ENCODE measurements at regions not wholly inside any gene's neighbourhood (a gene's known extent, or its start where the extent isn't known, plus 50 kb on each side); places are given as distances from the start of the nearest gene placed in this dataset.

DNA sequence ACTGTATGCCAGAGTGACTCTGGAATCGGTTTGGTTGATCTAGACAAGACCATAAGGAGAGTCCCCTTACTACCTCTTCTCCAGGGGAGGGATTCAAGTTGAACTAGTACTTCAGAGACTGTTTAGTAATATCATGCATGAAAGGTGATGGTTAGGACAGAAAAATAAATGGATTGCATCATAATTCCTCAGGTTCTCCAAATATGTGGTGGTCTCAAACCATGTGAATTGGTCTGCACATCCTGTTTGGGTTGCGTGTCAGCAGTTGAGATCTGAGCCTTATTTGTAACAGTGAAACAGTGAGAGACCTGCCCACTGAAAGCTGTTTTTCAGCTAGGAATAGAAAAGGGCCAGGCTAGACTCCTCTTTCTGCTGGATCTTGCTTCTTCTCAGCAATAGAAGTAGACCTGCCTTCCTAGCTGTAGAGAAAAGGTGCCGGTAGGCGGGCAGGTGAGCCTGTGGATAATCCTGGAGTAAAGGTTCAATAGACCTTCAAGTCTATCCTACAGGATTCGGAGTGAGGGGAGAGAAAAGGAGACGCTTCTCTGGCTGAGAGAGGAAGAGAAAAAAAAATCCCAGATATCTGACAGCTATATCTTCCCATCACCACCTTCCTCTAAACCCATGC lies 258.5 kb upstream of the E2F7 start:
- Histone ChIP-seq H3K27ac (ENCODE audit: low read length) (no peak overlapping the region), H3K9me3 (ENCODE audit: control insufficient read depth in 1 of 2, low read length in 2 of 2) (no peaks in the 10 kb centered on the region), H3K4me1 (ENCODE audit: control insufficient read depth in 1 of 2, insufficient read depth in 2 of 2, low read length in 2 of 2) (peaks cover 0 to 6% of the 10 kb centered on the region in 2 donors), H3K27me3 (ENCODE audit: low read depth, low read length) (no peaks in the 10 kb centered on the region), H3K36me3 (ENCODE audit: control insufficient read depth in 1 of 2, insufficient read depth in 2 of 2, low read length in 2 of 2) (no peaks in the 10 kb centered on the region), H3K4me3 (ENCODE audit: low read depth in 1 of 2, low read length in 2 of 2) (peak overlapping the region; percentile 40 to 89)

DNA sequence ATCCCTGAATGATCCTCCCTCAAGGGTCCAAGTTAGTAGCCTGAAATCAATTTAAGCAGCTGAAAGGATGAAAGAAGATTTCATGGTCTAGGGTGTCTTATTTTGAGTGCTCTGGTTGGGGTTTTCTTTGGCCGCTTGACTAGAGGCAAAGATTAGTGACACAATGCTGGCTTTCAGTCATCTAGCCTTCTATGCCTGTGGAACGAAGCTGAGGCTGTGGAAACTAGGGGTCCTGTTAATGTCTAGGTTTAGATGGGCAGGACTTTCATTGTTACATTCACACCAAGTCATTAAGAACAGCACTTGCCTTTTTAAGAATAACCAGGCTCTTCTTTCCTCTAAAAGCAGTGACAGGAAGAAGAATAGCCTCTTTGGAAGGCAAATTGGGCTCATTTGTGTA lies 253.8 kb upstream of the E2F7 start:
- no peaks in the 10 kb centered on the region for H3K36me3 ChIP-seq (ENCODE audit: control insufficient read depth in 1 of 2, insufficient read depth in 2 of 2, low read length in 2 of 2)
- no peaks in the 10 kb centered on the region for H3K9me3 ChIP-seq (ENCODE audit: control insufficient read depth in 1 of 2, low read length in 2 of 2)
- no peak overlapping the region for H3K4me3 ChIP-seq (ENCODE audit: low read depth in 1 of 2, low read length in 2 of 2)
- H3K27me3 ChIP-seq (ENCODE audit: low read depth, low read length), result no peaks in the 10 kb centered on the region
- peaks cover 0 to 3% of the 10 kb centered on the region in 2 donors for H3K4me1 ChIP-seq (ENCODE audit: control insufficient read depth in 1 of 2, insufficient read depth in 2 of 2, low read length in 2 of 2)
- H3K27ac ChIP-seq (ENCODE audit: low read length), result no peak overlapping the region

DNA sequence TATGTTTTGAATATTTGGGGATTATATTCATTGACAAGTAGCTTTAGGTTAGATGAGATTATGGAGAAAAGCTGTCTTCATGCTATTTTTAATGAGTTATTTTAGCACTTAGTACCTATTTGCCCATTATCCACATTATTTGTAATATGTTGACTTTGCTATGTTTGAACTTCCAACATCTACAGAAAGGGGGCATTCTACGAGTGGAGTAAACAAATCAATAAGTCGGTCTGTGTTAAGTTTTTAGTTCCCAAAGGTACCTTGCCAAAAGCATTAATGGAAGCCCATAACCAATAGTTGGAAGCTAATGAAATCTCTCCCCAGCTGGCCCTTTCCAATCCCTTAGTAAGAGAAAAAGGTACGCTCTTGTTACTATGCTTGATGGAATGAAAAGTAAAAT lies 250.0 kb upstream of the E2F7 start:
- Histone ChIP-seq H3K36me3 (ENCODE audit: control insufficient read depth in 1 of 2, insufficient read depth in 2 of 2, low read length in 2 of 2) (no peaks in the 10 kb centered on the region), H3K4me1 (ENCODE audit: control insufficient read depth in 1 of 2, insufficient read depth in 2 of 2, low read length in 2 of 2) (no peaks in the 10 kb centered on the region), H3K4me3 (ENCODE audit: low read depth in 1 of 2, low read length in 2 of 2) (no peak overlapping the region), H3K9me3 (ENCODE audit: control insufficient read depth in 1 of 2, low read length in 2 of 2) (no peaks in the 10 kb centered on the region), H3K27ac (ENCODE audit: low read length) (no peak overlapping the region), H3K27me3 (ENCODE audit: low read depth, low read length) (no peaks in the 10 kb centered on the region)

DNA sequence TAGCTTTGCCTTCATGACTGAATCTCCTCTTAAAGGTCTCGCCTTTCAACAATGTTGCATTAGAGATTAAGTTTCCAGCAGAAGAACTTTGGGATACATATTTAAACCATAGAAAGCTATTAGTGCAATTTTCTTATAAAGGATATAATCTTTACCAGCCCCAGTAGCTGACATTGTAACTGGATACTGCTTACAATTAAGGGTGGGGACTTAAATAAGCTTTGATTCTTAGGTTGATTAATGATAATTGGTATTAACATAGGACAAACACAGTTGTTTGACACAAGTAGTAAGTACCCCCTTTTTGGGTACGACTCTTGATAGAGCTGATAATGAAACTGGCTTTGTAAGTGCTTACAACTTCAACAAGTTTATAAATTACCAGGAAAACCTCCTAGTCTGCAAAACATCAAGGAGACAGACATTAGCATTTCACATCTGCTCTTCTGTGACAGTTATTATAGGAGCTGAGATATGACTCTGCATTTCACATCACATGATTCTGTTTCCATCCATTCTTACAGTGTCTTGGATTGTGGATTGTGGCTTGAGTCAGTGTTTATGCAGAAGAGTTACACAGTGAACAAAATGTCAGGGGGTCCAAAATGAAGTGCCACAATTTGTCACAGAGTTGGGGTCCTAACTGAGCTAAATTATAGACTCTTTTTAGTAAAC lies 249.1 kb upstream of the E2F7 start:
- no peaks in the 10 kb centered on the region for H3K4me1 ChIP-seq (ENCODE audit: control insufficient read depth in 1 of 2, insufficient read depth in 2 of 2, low read length in 2 of 2)
- no peak overlapping the region for H3K4me3 ChIP-seq (ENCODE audit: low read depth in 1 of 2, low read length in 2 of 2)
- H3K27me3 ChIP-seq (ENCODE audit: low read depth, low read length), result no peaks in the 10 kb centered on the region
- no peaks in the 10 kb centered on the region for H3K9me3 ChIP-seq (ENCODE audit: control insufficient read depth in 1 of 2, low read length in 2 of 2)
- H3K36me3 ChIP-seq (ENCODE audit: control insufficient read depth in 1 of 2, insufficient read depth in 2 of 2, low read length in 2 of 2), result no peaks in the 10 kb centered on the region
- H3K27ac ChIP-seq (ENCODE audit: low read length), result no peak overlapping the region

DNA sequence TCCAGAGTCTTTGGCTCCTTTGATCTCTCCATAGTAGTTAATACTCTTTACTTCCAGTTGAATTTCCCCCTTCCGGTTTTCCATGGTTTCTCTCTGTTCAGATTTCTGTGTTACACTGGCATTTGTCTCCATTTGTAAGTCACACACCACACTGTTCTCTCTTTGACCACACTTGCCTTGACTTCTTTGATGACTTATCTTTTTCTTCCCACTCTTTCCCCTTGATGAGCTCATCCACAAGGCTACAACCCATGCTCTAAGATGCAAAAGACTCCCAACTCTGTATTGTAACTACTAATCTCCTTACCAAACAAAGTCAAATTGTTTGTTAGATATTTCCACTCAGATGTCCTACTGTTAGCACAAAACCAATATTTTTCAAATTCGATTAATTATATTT lies 242.7 kb upstream of the E2F7 start:
- H3K4me1 ChIP-seq (ENCODE audit: control insufficient read depth in 1 of 2, insufficient read depth in 2 of 2, low read length in 2 of 2), result no peaks in the 10 kb centered on the region
- no peaks in the 10 kb centered on the region for H3K9me3 ChIP-seq (ENCODE audit: control insufficient read depth in 1 of 2, low read length in 2 of 2)
- H3K27ac ChIP-seq (ENCODE audit: low read length), result no peak overlapping the region
- H3K27me3 ChIP-seq (ENCODE audit: low read depth, low read length), result no peaks in the 10 kb centered on the region
- no peaks in the 10 kb centered on the region for H3K36me3 ChIP-seq (ENCODE audit: control insufficient read depth in 1 of 2, insufficient read depth in 2 of 2, low read length in 2 of 2)
- H3K4me3 ChIP-seq (ENCODE audit: low read depth in 1 of 2, low read length in 2 of 2), result no peak overlapping the region

DNA sequence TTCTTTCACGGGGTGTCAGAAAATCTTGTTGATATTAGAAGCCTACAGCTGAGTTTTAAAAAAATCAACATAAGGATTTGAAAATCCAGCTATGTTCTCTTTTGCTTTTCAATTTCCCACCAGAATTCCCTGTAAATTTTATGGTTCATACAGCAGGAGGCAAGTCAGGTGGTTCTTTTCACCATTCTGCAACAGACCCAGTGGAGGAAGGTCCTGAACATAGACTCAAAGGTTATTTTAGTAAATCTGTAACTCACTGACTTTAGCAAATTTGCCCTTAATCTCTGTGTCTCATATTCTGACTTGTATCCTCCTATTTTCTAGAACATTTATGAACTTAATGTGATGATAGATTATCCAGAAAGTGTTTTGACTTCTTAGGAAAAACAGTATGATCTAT lies 235.4 kb upstream of the E2F7 start:
- Histone ChIP-seq H3K27ac (ENCODE audit: low read length) (no peak overlapping the region), H3K4me1 (ENCODE audit: control insufficient read depth in 1 of 2, insufficient read depth in 2 of 2, low read length in 2 of 2) (no peaks in the 10 kb centered on the region), H3K9me3 (ENCODE audit: control insufficient read depth in 1 of 2, low read length in 2 of 2) (no peaks in the 10 kb centered on the region), H3K27me3 (ENCODE audit: low read depth, low read length) (no peaks in the 10 kb centered on the region), H3K4me3 (ENCODE audit: low read depth in 1 of 2, low read length in 2 of 2) (no peak overlapping the region), H3K36me3 (ENCODE audit: control insufficient read depth in 1 of 2, insufficient read depth in 2 of 2, low read length in 2 of 2) (no peaks in the 10 kb centered on the region)

DNA sequence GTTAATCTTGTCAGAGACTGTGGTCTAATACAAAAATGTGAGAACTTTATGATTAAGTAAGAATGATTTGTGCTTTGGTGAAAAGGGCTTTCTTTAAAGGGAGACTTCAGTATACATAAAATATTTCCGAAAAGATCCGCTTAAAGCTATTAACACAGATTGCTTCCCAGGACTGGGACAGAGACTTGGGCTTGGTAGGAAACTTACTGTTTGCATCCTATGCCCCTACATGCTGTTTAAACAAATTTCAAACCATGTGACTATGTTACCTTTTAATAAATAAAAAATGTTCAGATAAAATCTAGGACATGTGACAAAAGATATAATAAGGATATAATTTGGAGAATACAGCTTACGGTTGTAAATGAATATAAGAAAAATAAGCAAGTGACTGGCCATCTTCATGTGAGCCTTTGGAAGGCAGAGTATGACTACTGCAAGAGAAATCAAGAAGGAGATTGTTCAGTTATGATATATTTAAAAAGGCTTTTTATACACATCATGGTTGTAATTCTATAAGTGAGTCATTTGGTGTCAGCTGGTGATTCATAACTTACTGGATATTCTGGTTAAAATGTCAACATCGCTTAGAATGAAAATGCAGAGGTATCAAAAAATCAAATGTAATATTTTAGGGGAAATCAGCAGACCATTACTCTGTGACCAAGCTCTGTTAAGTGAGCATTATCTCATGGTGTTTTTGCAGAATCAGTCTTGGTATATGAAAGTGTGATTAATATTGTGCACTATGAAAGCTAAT lies 234.7 kb upstream of the E2F7 start:
- Histone ChIP-seq H3K36me3 (ENCODE audit: control insufficient read depth in 1 of 2, insufficient read depth in 2 of 2, low read length in 2 of 2) (no peaks in the 10 kb centered on the region), H3K27ac (ENCODE audit: low read length) (no peak overlapping the region)

DNA sequence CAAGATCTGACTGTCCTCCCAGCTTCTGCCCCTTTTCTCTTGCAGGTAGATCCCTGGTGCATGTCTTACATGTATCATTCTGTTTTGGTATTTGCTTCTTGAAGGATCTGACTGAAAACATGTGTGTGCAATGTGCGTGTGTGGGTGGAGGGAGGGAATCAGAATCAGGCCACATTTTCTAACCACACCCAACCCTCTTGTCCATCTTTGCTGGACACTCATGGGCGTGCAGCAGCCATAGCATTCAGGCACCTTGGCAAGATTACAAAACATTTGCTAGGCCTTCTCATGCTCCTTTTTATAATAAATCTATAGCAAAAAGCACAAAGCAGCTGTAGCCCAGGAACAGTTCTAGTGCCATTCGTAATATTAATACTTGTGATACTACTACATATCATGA lies 233.6 kb upstream of the E2F7 start:
- no peaks in the 10 kb centered on the region for H3K9me3 ChIP-seq (ENCODE audit: control insufficient read depth in 1 of 2, low read length in 2 of 2)
- H3K27me3 ChIP-seq (ENCODE audit: low read depth, low read length), result no peaks in the 10 kb centered on the region
- no peak overlapping the region for H3K4me3 ChIP-seq (ENCODE audit: low read depth in 1 of 2, low read length in 2 of 2)
- no peaks in the 10 kb centered on the region for H3K36me3 ChIP-seq (ENCODE audit: control insufficient read depth in 1 of 2, insufficient read depth in 2 of 2, low read length in 2 of 2)
- H3K27ac ChIP-seq (ENCODE audit: low read length), result no peak overlapping the region
- H3K4me1 ChIP-seq (ENCODE audit: control insufficient read depth in 1 of 2, insufficient read depth in 2 of 2, low read length in 2 of 2), result no peaks in the 10 kb centered on the region

More for the DNA sequence above, 234.7 kb upstream of the E2F7 start:
- H3K4me1 ChIP-seq (ENCODE audit: control insufficient read depth in 1 of 2, insufficient read depth in 2 of 2, low read length in 2 of 2), result no peaks in the 10 kb centered on the region
- no peaks in the 10 kb centered on the region for H3K27me3 ChIP-seq (ENCODE audit: low read depth, low read length)
- H3K4me3 ChIP-seq (ENCODE audit: low read depth in 1 of 2, low read length in 2 of 2), result no peak overlapping the region
- no peaks in the 10 kb centered on the region for H3K9me3 ChIP-seq (ENCODE audit: control insufficient read depth in 1 of 2, low read length in 2 of 2)

DNA sequence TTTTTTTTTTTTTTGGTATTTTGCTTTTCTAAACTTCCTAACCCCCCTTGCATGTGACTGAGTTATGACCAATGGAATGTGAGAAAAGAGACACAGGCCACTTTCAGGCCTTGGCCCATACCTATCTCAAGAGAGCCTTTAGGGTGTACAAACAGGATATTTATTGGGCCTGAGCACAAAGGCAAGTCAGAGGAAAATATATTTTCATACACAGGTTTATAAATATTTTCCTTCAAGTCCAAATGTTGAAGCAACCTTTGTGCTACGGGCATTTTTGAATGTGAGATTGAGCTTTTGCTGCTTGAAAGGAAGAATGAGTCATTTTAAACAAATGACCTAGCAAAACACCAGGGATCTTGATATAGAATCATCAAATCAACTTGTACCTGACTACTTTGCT lies 228.6 kb upstream of the E2F7 start:
- Histone ChIP-seq H3K27ac (ENCODE audit: low read length) (no peak overlapping the region), H3K4me1 (ENCODE audit: control insufficient read depth in 1 of 2, insufficient read depth in 2 of 2, low read length in 2 of 2) (no peaks in the 10 kb centered on the region), H3K27me3 (ENCODE audit: low read depth, low read length) (no peaks in the 10 kb centered on the region), H3K36me3 (ENCODE audit: control insufficient read depth in 1 of 2, insufficient read depth in 2 of 2, low read length in 2 of 2) (no peaks in the 10 kb centered on the region), H3K9me3 (ENCODE audit: control insufficient read depth in 1 of 2, low read length in 2 of 2) (no peaks in the 10 kb centered on the region), H3K4me3 (ENCODE audit: low read depth in 1 of 2, low read length in 2 of 2) (no peak overlapping the region)

DNA sequence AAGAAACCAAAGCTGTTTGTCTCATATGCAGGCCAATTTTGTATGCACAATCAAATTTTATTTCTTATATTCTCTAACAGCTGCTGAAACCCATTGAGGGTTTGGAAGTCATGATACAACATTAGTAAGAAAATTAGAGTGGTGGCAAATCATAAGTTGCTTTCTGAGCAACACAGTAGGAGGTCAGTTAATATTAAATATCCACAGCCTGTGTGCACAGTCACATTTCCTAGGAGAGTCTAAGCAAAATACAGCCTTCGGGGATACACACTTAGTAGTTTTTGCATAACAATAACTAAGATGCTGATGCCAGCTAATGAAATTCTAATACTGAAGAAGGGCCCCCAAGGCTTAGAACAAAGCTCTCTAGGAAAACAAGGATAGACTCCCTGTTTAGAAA lies 209.6 kb upstream of the E2F7 start:
- no peak overlapping the region for H3K27ac ChIP-seq (ENCODE audit: low read length)
- H3K27me3 ChIP-seq (ENCODE audit: low read depth, low read length), result no peaks in the 10 kb centered on the region
- no peaks in the 10 kb centered on the region for H3K4me1 ChIP-seq (ENCODE audit: control insufficient read depth in 1 of 2, insufficient read depth in 2 of 2, low read length in 2 of 2)
- H3K9me3 ChIP-seq (ENCODE audit: control insufficient read depth in 1 of 2, low read length in 2 of 2), result no peaks in the 10 kb centered on the region
- no peak overlapping the region for H3K4me3 ChIP-seq (ENCODE audit: low read depth in 1 of 2, low read length in 2 of 2)
- no peaks in the 10 kb centered on the region for H3K36me3 ChIP-seq (ENCODE audit: control insufficient read depth in 1 of 2, insufficient read depth in 2 of 2, low read length in 2 of 2)

DNA sequence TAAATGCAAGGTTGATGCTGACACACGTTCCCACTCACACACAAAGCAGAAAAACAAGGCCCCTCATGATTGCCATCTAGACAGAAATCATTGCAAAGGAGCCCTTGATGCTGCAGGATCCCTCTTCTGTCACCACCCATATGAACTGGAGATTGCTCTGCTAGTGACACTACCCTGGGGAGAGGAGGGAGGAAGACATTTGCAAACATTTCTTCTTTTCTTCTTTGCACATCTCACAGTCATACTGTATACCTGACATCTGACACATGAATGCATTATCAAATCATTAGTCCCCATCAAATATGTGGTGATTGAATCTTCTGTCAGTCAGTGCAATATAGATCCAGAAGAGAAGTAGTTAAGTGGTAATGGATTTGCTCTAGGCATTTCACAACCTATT lies 208.5 kb upstream of the E2F7 start:
- Histone ChIP-seq H3K4me3 (ENCODE audit: low read depth in 1 of 2, low read length in 2 of 2) (no peak overlapping the region), H3K27me3 (ENCODE audit: low read depth, low read length) (no peaks in the 10 kb centered on the region), H3K4me1 (ENCODE audit: control insufficient read depth in 1 of 2, insufficient read depth in 2 of 2, low read length in 2 of 2) (no peaks in the 10 kb centered on the region), H3K9me3 (ENCODE audit: control insufficient read depth in 1 of 2, low read length in 2 of 2) (no peaks in the 10 kb centered on the region), H3K36me3 (ENCODE audit: control insufficient read depth in 1 of 2, insufficient read depth in 2 of 2, low read length in 2 of 2) (no peaks in the 10 kb centered on the region), H3K27ac (ENCODE audit: low read length) (no peak overlapping the region)

Data from muscle layer of duodenum (tissue), 2 donors.